ENCODE measurements at regions not wholly inside any gene's neighbourhood (a gene's known extent, or its start where the extent isn't known, plus 50 kb on each side); places are given as distances from the start of the nearest gene placed in this dataset.

DNA sequence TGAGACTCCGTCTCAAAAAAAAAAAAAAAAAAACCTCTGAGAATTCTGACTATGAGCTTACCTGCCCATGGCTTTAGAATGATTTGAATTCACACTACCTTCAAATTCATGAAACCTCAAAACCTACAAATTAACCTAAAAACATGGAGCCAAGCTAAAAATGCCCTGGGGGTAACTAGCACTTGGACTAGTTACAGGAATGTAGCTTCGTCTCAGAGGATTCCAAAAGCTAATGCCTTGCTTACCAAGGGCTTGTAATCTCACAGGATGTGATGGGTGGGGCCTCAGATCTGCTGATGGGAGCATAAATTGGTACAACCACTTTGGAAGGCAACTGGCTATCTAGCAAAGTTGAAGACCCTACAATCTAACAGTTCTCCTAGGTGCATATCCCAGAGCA is 79.4 kb upstream of the SPRY1 start:
- TF ChIP-seq, protein P1, sequence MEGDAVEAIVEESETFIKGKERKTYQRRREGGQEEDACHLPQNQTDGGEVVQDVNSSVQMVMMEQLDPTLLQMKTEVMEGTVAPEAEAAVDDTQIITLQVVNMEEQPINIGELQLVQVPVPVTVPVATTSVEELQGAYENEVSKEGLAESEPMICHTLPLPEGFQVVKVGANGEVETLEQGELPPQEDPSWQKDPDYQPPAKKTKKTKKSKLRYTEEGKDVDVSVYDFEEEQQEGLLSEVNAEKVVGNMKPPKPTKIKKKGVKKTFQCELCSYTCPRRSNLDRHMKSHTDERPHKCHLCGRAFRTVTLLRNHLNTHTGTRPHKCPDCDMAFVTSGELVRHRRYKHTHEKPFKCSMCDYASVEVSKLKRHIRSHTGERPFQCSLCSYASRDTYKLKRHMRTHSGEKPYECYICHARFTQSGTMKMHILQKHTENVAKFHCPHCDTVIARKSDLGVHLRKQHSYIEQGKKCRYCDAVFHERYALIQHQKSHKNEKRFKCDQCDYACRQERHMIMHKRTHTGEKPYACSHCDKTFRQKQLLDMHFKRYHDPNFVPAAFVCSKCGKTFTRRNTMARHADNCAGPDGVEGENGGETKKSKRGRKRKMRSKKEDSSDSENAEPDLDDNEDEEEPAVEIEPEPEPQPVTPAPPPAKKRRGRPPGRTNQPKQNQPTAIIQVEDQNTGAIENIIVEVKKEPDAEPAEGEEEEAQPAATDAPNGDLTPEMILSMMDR (IDR thresholded peaks at IDR 0.05; ENCODE audit: borderline replicate concordance, insufficient read depth, low read depth, low read length) = no peak
- H3K4me3 ChIP-seq (ENCODE audit: low read depth, low read length) = no peak overlapping the region

DNA sequence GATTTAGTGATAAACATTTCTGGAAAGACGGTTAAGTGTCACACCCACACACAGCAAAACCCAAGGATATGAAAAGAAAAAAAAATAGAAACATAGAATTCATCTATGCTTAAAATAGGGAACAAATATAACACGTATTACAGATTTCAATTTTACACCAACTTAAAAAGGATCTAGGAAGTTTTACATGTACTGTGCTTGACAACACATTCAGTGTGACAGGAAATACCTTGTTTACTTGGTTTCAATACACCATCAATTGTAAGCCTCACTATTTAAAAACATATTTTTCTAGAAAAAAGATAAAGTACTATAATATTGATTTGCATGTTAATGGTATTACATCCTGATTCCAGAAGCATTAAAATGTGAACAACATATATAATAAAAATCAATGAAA is 77.0 kb upstream of the SPRY1 start:
- H3K4me3 ChIP-seq (ENCODE audit: low read depth, low read length) = no peak overlapping the region
- TF ChIP-seq, protein P1 (IDR thresholded peaks at IDR 0.05; ENCODE audit: borderline replicate concordance, insufficient read depth, low read depth, low read length) = no peak

DNA sequence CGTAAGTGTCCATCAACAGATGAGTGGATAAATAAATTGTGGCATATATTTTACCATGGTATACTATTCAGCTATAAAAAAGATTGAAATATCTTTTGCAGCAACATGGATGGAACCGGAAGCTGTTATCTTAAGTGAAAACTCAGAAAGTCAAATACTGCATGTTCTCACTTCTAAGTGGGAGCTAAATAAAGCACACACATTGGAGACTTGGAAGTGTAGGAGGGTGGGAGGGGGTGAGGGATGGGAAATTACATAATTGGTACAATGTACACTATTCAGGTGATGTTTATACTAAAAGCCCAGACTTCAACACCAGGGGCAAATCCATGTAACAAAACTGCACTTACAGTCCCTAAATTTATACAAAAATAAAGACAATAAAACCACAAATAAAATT is 72.6 kb upstream of the SPRY1 start:
- no peak overlapping the region for H3K4me3 ChIP-seq (ENCODE audit: low read depth, low read length)
- TF ChIP-seq, protein P1 (IDR thresholded peaks at IDR 0.05; ENCODE audit: borderline replicate concordance, insufficient read depth, low read depth, low read length) = no peak

DNA sequence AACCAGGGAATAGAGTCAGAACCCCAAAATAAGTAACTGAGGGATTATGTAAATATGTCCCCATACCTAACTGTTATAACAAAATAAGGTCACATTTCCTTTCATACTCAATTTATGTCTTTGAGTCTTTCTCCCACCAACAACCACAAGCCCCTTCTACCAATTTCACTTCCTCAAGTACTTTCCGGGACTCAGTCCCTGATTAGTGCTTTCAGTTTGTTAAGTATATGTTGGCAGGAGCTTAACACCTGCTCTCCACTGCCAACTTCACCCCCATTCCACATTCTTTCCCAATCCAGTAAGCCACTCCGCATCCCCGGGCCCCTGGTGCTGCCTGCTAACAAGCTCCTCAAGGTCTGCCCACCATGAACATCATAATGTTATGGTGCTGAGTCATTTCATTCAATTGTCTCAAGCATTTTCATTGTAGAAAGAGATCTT is 71.3 kb upstream of the SPRY1 start:
- no peak overlapping the region for H3K4me3 ChIP-seq (ENCODE audit: low read depth, low read length)
- TF ChIP-seq, protein P1 (IDR thresholded peaks at IDR 0.05; ENCODE audit: borderline replicate concordance, insufficient read depth, low read depth, low read length) = no peak

DNA sequence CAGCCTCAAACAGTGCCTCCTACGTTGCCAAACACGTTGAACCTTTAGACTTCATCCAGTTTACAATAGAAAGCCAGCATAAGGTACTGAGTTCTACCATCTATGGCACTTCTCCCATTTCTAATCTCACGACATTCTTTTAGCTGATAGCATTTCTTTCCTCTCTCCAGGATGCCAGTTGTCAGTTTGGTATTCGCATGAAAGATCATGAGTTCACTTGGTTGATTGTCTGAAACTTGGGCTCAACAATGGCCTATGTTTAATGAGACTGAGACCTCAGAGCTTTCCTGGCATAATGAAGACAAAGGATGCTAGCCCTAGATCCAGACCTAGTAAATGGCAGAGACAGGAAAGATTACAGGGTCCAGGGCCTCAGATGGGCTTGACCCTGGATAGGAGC is 69.2 kb upstream of the SPRY1 start:
- H3K4me3 ChIP-seq (ENCODE audit: low read depth, low read length) = no peak overlapping the region
- TF ChIP-seq, protein P1 (IDR thresholded peaks at IDR 0.05; ENCODE audit: borderline replicate concordance, insufficient read depth, low read depth, low read length) = no peak

DNA sequence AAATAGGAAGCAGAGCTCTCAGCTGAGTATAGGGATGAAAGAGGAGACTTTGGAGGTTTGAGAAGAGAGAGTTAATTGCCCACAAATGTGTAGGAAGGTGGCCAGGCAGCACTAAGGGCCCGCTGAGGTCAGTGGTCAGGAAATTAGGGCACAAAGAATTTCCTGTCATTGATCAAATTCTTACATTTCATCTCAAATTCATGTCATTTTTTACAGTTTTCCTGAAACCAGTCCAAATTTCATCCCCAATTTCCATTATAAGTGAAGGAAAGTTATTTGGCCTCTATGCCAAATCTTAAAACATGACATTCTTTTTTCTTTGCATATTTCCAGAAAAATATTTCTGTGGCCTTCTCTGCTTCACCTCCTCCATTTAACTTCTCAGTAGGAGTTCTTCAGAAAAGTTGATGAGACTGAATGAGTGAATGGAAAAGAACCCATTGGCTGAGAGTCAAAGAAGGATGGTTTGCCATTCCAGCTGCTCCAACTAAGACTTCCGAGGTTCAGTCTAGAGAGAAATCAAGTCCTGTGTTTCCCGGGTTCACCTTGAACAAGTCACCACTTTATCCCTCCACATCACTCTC is 68.7 kb upstream of the SPRY1 start:
- TF ChIP-seq, protein P1 (IDR thresholded peaks at IDR 0.05; ENCODE audit: borderline replicate concordance, insufficient read depth, low read depth, low read length) = no peak

DNA sequence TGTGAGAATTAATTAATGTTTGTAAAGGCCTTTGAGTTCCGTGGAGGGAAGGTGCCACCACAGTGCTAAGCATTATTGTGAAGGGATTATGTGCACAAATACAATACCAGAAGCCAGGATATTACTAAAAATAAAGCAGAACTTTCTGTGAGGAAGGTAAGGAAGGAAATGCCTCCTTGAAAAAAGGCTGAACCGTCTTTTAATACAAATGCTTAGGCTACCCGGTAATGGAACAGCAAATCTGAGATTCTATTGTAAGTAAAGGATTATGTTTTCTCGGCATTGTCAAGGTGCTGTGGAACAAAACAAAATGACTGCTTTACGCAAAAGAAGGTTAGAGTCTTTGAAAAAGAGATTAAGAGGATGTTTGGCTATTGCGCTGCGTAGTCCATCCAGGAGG is 57.9 kb upstream of the SPRY1 start:
- TF ChIP-seq, protein P1 (IDR thresholded peaks at IDR 0.05; ENCODE audit: borderline replicate concordance, insufficient read depth, low read depth, low read length) = no peak

More for the DNA sequence above, 68.7 kb upstream of the SPRY1 start:
- H3K4me3 ChIP-seq (ENCODE audit: low read depth, low read length) = no peak overlapping the region

More for the DNA sequence above, 57.9 kb upstream of the SPRY1 start:
- H3K4me3 ChIP-seq (ENCODE audit: low read depth, low read length) = no peak overlapping the region
